Natural killer cell treated with Interleukin-12 subunit alpha and Interleukin-12 subunit beta and Interleukin-15 and Interleukin-18, amount 100 ng/mL, for 72 hours (primary cell): ENCODE measurements at regions not wholly inside any gene's neighbourhood (a gene's known extent, or its start where the extent isn't known, plus 50 kb on each side); places are given as distances from the start of the nearest gene placed in this dataset.
"Not testable (repeated sequence)": the region's sequence is repeated elsewhere in the genome, so short reads cannot be mapped to it uniquely, and the experiment has no call there.

Experiments
- ATAC-seq, 2 donors: fragments of 150-1000 bp; cut with Tn5 transposase in 1 of 2; sonication (Bioruptor Pico), chemical (Tn5 transposase) in 1 of 2; 2 replicates each; pipeline ENCODE4 v1.10.0; 2021
- DNase-seq: peaks from one replicate; pipeline ENCODE4 v3.0.0; 2022; ENCODE audit warnings: low spot score
- H3K27ac Mint-ChIP-seq, 2 donors: 1 replicate in 1 of 2; 2 replicates in 1 of 2; pipeline ENCODE4 v1.8.0; 2022; ENCODE audit warnings: mixed read lengths in 2 of 2, mild to moderate bottlenecking in 1 of 2, moderate library complexity in 1 of 2
- H3K27me3 Mint-ChIP-seq, 2 donors: 1 replicate in 1 of 2; 2 replicates in 1 of 2; pipeline ENCODE4 v1.8.0; 2022; ENCODE audit warnings: mixed read lengths in 2 of 2
- H3K36me3 Mint-ChIP-seq: one replicate; pipeline ENCODE4 v1.8.0; 2022; ENCODE audit warnings: mixed read lengths
- H3K4me1 Mint-ChIP-seq, 2 donors: 1 replicate in 1 of 2; 2 replicates in 1 of 2; pipeline ENCODE4 v1.8.0; 2022; ENCODE audit warnings: low read depth in 2 of 2, mixed read lengths in 2 of 2, mild to moderate bottlenecking in 1 of 2
- H3K4me3 Mint-ChIP-seq: one replicate; pipeline ENCODE4 v1.8.0; 2022; ENCODE audit warnings: mixed read lengths
- H3K9me3 Mint-ChIP-seq: 2 replicates; pipeline ENCODE4 v1.8.0; 2022; ENCODE audit warnings: mixed read lengths

DNA sequence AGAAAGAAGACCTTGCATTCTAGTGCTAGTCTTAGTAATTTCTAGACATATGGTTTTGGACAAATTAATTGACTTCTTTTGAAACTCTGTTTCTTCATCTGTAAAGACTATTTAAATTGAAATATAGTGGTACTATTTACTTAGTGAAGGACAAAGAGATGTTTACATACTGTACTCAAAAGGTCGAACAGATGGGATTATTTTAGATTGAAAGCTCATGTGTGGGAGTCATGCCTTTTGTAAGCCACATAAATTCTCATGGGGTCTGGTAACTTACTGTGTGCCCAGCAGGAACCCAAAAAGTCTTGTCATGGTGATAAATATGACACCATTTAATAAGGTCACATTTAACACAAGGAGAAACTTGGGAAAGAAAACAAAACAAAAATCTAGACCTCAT lies 368.2 kb upstream of the CITED2 start:
- H3K27me3 Mint-ChIP-seq: peaks cover 5 to 10% of the 10 kb centered on the region in 2 donors
- no peaks in the 10 kb centered on the region for H3K36me3 Mint-ChIP-seq
- H3K4me1 Mint-ChIP-seq: no peaks in the 10 kb centered on the region
- ATAC-seq (no peak), DNase-seq (no peak)
- no peaks in the 10 kb centered on the region for H3K9me3 Mint-ChIP-seq
- H3K27ac Mint-ChIP-seq: no peak overlapping the region
- H3K4me3 Mint-ChIP-seq: no peak overlapping the region

DNA sequence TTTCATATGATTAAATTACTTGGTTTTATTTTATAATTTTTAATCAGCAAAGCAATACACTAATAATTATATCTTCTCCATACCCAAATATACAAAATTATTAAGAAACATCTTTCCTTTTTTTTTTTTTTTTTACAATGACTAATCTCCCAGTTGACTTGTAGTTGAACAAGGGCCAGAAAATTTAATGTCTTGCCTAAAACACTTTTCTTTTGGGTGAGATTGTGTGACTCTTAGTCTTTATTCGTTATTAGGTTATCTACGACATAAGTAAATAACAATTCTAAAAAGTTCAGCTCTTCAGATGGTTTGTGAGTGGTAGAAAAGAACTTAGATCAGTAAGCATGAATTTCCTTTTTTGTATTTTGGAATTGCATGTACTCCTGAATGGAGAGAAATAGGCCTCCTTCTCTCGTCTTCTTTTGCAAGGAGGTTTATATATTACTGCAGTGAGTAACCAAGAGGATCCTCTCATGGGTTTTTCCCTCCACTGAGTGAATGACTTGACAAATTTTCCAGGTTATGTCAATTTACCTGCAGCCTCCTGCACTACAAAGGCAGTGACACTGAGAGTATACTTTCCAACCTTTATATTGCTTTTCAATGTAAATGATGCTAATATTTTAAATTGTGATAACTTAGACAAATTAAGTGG lies 364.5 kb upstream of the CITED2 start:
- no peak for ATAC-seq
- no peaks in the 10 kb centered on the region for H3K9me3 Mint-ChIP-seq
- H3K4me1 Mint-ChIP-seq: no peaks in the 10 kb centered on the region
- no peak for DNase-seq
- H3K27me3 Mint-ChIP-seq: peaks cover 5 to 10% of the 10 kb centered on the region in 2 donors
- no peak overlapping the region for H3K27ac Mint-ChIP-seq
- no peaks in the 10 kb centered on the region for H3K36me3 Mint-ChIP-seq
- H3K4me3 Mint-ChIP-seq: no peak overlapping the region

GRCh38 chr6:139736325-139736906 lies 362.0 kb upstream of the CITED2 start:
- no peaks in the 10 kb centered on the region for H3K9me3 Mint-ChIP-seq
- H3K4me3 Mint-ChIP-seq: no peak overlapping the region
- H3K4me1 Mint-ChIP-seq: no peaks in the 10 kb centered on the region
- no peak overlapping the region for H3K27ac Mint-ChIP-seq
- H3K27me3 Mint-ChIP-seq: peaks cover 14 to 24% of the 10 kb centered on the region in 2 donors
- ATAC-seq (no peak), DNase-seq (no peak)
- H3K36me3 Mint-ChIP-seq: no peaks in the 10 kb centered on the region

DNA sequence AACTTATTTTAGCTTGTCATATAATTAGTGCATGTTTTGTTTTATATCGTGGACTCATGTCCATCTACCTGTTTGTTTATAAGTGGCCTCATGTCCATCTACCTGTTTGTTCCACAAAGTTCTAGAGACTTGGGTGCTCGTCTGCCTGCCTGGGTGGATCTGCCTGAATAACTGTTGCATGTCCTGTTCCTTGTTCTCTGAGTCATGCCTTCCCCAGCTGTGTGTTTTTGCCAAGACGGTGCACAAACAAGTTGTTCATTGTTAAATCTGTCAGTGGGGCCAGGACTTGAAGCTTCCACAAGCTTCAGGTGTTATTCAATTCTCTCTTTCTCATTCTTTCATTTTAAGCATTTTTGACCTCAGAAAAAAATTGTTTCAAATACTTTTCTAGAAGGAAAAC lies 358.0 kb upstream of the CITED2 start:
- Mint-ChIP-seq H3K27me3 (peaks cover 8 to 15% of the 10 kb centered on the region in 2 donors), H3K4me1 (no peaks in the 10 kb centered on the region), H3K4me3 (no peak overlapping the region), H3K9me3 (no peaks in the 10 kb centered on the region), H3K36me3 (no peaks in the 10 kb centered on the region), H3K27ac (no peak overlapping the region)
- DNase-seq: no peak
- no peak for ATAC-seq

DNA sequence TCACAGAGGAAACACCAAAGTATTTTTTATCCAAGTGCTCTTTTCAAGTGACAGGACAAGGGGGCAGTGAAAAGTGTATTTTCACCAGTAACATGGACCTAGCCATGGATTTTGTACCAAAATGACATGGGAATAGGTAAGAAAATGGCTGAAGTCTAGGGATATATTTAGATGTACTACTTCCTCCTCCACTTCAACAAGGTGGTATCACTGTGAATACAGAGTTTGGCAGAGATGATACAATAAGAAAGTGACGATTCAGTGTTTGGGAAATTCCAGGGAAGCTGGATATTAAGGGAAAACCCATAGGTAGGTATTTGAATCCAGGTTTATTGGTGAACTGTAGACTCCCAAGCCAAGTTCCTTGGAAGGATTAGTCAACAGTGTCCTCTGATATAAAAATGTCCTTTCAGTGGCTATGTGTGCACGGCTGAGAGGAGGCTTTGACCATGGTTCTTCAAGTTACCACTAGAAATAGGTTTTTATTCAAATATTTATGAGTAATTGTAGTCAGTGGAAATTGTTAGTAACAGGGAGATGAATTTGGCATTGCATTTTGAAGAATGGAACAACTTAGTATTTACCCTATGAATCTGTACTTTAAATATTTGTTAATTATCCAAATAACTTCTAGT lies 356.0 kb upstream of the CITED2 start:
- Mint-ChIP-seq H3K27ac (no peak overlapping the region), H3K9me3 (no peaks in the 10 kb centered on the region), H3K4me3 (no peak overlapping the region), H3K27me3 (peaks cover 8 to 15% of the 10 kb centered on the region in 2 donors), H3K36me3 (no peaks in the 10 kb centered on the region), H3K4me1 (no peaks in the 10 kb centered on the region)
- no peak for ATAC-seq
- DNase-seq: no peak

- ATAC-seq (no peak), DNase-seq (no peak)
- Mint-ChIP-seq H3K27ac (no peak overlapping the region), H3K4me3 (no peak overlapping the region), H3K36me3 (no peaks in the 10 kb centered on the region), H3K4me1 (no peaks in the 10 kb centered on the region), H3K27me3 (peaks cover 8 to 15% of the 10 kb centered on the region in 2 donors), H3K9me3 (no peaks in the 10 kb centered on the region)
These were observed 354.5 kb upstream of the CITED2 start for GRCh38 chr6:139728876-139729427.

- H3K9me3 Mint-ChIP-seq, ATAC-seq, DNase-seq, H3K36me3 Mint-ChIP-seq, H3K27me3 Mint-ChIP-seq, H3K27ac Mint-ChIP-seq, H3K4me1 Mint-ChIP-seq, H3K4me3 Mint-ChIP-seq: not testable (repeated sequence)
These were observed 351.8 kb upstream of the CITED2 start for GRCh38 chr6:139726272-139726671.

GRCh38 chr6:139722530-139722929 lies 348.1 kb upstream of the CITED2 start:
- Mint-ChIP-seq H3K36me3 (no peaks in the 10 kb centered on the region), H3K4me3 (no peak overlapping the region), H3K27ac (no peak overlapping the region), H3K27me3 (no peaks in the 10 kb centered on the region), H3K9me3 (no peaks in the 10 kb centered on the region), H3K4me1 (no peaks in the 10 kb centered on the region)
- ATAC-seq: no peak
- no peak for DNase-seq

DNA sequence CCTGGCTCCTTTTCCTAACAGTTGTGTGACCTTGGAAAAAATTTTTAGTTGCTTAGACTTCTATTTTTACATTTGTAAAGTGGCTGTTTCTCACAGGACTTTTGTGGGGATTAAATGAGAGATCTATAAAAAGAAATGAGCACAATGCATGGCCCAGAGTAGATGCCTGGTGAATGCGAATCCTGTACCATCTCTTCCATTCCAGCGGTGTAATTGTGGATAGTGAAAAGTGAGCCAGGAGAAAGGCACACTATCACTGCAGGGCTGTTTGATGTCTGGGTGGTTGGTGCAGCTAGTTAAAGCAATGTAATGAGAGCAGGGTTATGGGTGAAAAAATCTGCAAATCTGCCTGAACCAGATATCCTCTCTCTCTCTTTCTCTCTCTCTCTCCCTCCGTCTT lies 347.5 kb upstream of the CITED2 start:
- no peak overlapping the region for H3K4me3 Mint-ChIP-seq
- no peaks in the 10 kb centered on the region for H3K27me3 Mint-ChIP-seq
- ATAC-seq: no peak
- no peak overlapping the region for H3K27ac Mint-ChIP-seq
- DNase-seq: no peak
- H3K4me1 Mint-ChIP-seq: no peaks in the 10 kb centered on the region
- H3K36me3 Mint-ChIP-seq: no peaks in the 10 kb centered on the region
- no peaks in the 10 kb centered on the region for H3K9me3 Mint-ChIP-seq

DNA sequence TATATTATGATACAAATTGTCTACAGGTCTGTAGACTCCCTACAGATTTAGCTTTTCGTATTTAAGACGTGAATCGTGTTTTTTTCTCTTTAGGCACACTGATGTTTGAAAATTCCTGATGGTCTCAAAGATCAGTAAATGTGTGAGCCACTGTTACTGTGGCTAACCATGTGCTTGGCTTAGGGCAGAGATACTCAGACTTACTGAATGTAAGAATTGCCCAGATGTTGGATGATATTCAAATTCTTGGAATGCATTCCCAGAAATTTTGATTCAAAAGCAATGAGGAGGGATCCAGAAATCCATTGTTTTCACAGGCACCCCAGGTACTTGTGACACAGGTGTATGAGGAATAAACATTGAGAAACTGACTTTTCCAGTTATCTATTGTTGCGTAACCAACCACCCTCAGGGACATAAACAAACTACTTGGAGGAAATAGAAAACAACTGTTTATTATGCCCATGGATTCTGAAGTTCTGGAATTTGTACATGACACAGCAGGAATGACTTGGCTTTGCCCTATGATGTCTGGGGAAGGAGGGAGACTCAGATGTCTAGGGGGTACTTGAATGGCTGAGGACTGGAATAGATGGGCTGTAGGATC lies 339.6 kb upstream of the CITED2 start:
- H3K4me1 Mint-ChIP-seq: no peaks in the 10 kb centered on the region
- no peak overlapping the region for H3K27ac Mint-ChIP-seq
- H3K36me3 Mint-ChIP-seq: no peaks in the 10 kb centered on the region
- no peaks in the 10 kb centered on the region for H3K9me3 Mint-ChIP-seq
- ATAC-seq (no peak), DNase-seq (no peak)
- no peak overlapping the region for H3K4me3 Mint-ChIP-seq
- peaks cover 0 to 2% of the 10 kb centered on the region in 2 donors for H3K27me3 Mint-ChIP-seq

DNA sequence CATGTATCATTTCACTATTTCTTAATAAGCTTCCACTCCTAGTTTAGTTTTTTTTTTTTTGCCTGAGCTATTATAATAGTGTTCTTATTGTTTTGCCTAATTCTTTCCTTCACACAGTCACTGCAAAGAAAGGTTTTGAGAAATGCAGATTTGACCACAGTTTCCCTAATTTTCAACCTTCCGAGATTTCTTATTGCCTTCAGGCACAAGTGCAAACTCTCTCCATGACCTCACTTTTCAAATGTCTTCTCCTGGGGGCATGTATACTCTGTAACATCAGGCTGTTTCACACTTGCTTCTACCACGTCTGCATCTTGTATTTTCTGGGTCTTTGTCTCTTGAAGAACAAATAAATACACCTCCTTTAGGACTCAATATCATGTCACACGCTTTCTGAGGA lies 339.0 kb upstream of the CITED2 start:
- DNase-seq (no peak), ATAC-seq (no peak)
- Mint-ChIP-seq H3K27ac (no peak overlapping the region), H3K4me1 (no peaks in the 10 kb centered on the region), H3K4me3 (no peak overlapping the region), H3K36me3 (no peaks in the 10 kb centered on the region), H3K9me3 (no peaks in the 10 kb centered on the region), H3K27me3 (peaks cover 0 to 2% of the 10 kb centered on the region in 2 donors)

DNA sequence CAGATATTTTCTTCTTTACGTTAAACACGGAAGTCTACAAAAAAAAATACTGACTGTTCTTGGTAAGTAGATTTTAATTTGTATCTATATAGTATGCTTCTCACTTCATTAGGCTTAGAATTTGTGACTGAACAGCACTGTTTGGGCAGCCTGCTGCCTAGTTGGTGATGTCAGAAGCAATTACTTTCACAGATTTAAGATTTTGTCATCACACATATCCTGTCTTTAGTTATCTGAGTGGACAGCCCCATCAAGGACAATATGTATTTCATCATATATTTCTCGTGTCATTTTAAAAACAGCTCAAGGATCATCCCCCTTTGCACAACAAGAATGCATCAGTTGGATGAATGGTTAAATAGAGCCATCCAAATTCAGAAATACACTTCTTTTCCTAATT lies 338.4 kb upstream of the CITED2 start:
- ATAC-seq: no peak
- peaks cover 0 to 2% of the 10 kb centered on the region in 2 donors for H3K27me3 Mint-ChIP-seq
- DNase-seq: no peak
- H3K4me3 Mint-ChIP-seq: no peak overlapping the region
- H3K4me1 Mint-ChIP-seq: no peaks in the 10 kb centered on the region
- no peaks in the 10 kb centered on the region for H3K9me3 Mint-ChIP-seq
- no peaks in the 10 kb centered on the region for H3K36me3 Mint-ChIP-seq
- H3K27ac Mint-ChIP-seq: no peak overlapping the region

- ATAC-seq (no peak), DNase-seq (no peak)
- no peak overlapping the region for H3K4me3 Mint-ChIP-seq
- H3K4me1 Mint-ChIP-seq: no peaks in the 10 kb centered on the region
- H3K9me3 Mint-ChIP-seq: no peaks in the 10 kb centered on the region
- H3K27ac Mint-ChIP-seq: no peak overlapping the region
- H3K36me3 Mint-ChIP-seq: no peaks in the 10 kb centered on the region
- H3K27me3 Mint-ChIP-seq: peaks cover 0 to 2% of the 10 kb centered on the region in 2 donors
These were observed 337.5 kb upstream of the CITED2 start for GRCh38 chr6:139711804-139712585.
